Panc1 (cell line): ENCODE measurements at regions not wholly inside any gene's neighbourhood (a gene's known extent, or its start where the extent isn't known, plus 50 kb on each side); places are given as distances from the start of the nearest gene placed in this dataset.

Source experiments
- ATAC-seq: fragments of 200-7000 bp; cut with Tn5 transposase; 2 replicates; pipeline ENCODE4 v1.9.1; 2020; ENCODE audit warnings: mild to moderate bottlenecking, moderate library complexity
- BruUV-seq: library from RNA; stranded (reverse); fragments of 400-500 nt; replicated peaks from 2 replicates; lab custom pipeline; 2021; lab: Mats Ljungman, UMichigan
- CTCF ChIA-PET: fragments of 300-600 bp; sonication (Branson Sonifier 250); formaldehyde crosslinking; loops from one replicate; lab custom pipeline; 2022; ENCODE audit warnings: antibody characterized with exemption; lab: Charles Lee
- POLR2A ChIA-PET: fragments of 300-600 bp; sonication (Branson Sonifier 250); formaldehyde crosslinking; loops from one replicate; lab custom pipeline; 2022; ENCODE audit warnings: antibody characterized with exemption; lab: Charles Lee
- DNase-seq: peaks from one replicate; pipeline ENCODE4 v3.0.0-alpha.2; 2010; ENCODE audit warnings: low read depth, low spot score
- H3K27ac ChIP-seq: 2 replicates; pipeline ENCODE4 v1.5.1; 2011; ENCODE audit warnings: mild to moderate bottlenecking, low read length, inconsistent platforms
- H3K27me3 ChIP-seq: fragments of 200-500 bp; sonication (Bioruptor generic); 2 replicates; pipeline ENCODE4 v1.6.0; 2014; ENCODE audit warnings: low read length, inconsistent platforms; ENCODE audit not compliant: control insufficient read depth, insufficient read depth
- H3K36me3 ChIP-seq: fragments of 200-500 bp; sonication (Bioruptor generic); 2 replicates; pipeline ENCODE4 v1.5.1; 2014; ENCODE audit warnings: inconsistent platforms, mild to moderate bottlenecking, low read length, moderate library complexity; ENCODE audit not compliant: control insufficient read depth, insufficient read depth
- H3K4me1 ChIP-seq: 2 replicates; pipeline ENCODE4 v1.5.1; 2011; ENCODE audit warnings: inconsistent platforms, mild to moderate bottlenecking, low read length, moderate library complexity; ENCODE audit not compliant: control insufficient read depth, insufficient read depth
- H3K4me3 ChIP-seq, 2 experiments: 2 replicates each; pipeline ENCODE4 v1.5.1; 2011 to 2012; ENCODE audit warnings: low read depth in 2 of 2, low read length in 2 of 2, mild to moderate bottlenecking in 2 of 2, inconsistent platforms in 1 of 2, moderate library complexity in 1 of 2
- H3K9me3 ChIP-seq: fragments of 200-500 bp; sonication (Bioruptor generic); 2 replicates; pipeline ENCODE4 v1.5.1; 2014; ENCODE audit warnings: low read depth, mild to moderate bottlenecking, inconsistent platforms, low read length, moderate library complexity; ENCODE audit not compliant: control insufficient read depth, insufficient read depth
- POLR2AphosphoS5 ChIP-seq: IDR thresholded peaks from 2 replicates; pipeline ENCODE4 v1.6.1; 2012; ENCODE audit warnings: mild to moderate bottlenecking, low read depth, low read length, moderate library complexity
- SIN3A ChIP-seq: IDR thresholded peaks from 2 replicates; pipeline ENCODE4 v1.6.1; 2012; ENCODE audit warnings: low read depth, mild to moderate bottlenecking, low read length, moderate library complexity, borderline replicate concordance; ENCODE audit not compliant: insufficient read depth
- TCF7L2 ChIP-seq: IDR thresholded peaks from 2 replicates; pipeline ENCODE4 v1.6.1; 2011; ENCODE audit warnings: mild to moderate bottlenecking, low read depth, low read length, inconsistent platforms
- in situ Hi-C: cut with HindIII; loops from 2 replicates; pipeline ENCODE4 v1.10.0; 2016; ENCODE audit warnings: low sequenced_read_pairs, low pct_unique_long_range_greater_than_20kb
- intact Hi-C: fragments of 100-400 bp; cut with micrococcal nuclease; formaldehyde crosslinking; loops from one replicate; pipeline ENCODE4 v1.10.0; 2022; ENCODE audit not compliant: unreplicated experiment
- TF ChIP-seq, protein P1 (sequence below): fragments of 450-650 bp; IDR thresholded peaks from 2 replicates; pipeline ENCODE4 v1.5.1; 2017; ENCODE audit warnings: mild to moderate bottlenecking
- TF ChIP-seq, protein P2 (sequence below), 2 experiments: IDR thresholded peaks; 2 replicates each; pipeline ENCODE4 v1.6.1; 2011 to 2012; ENCODE audit warnings: low read depth in 2 of 2, control low read depth in 1 of 2, low read length in 1 of 2, mild to moderate bottlenecking in 1 of 2, moderate library complexity in 1 of 2; ENCODE audit not compliant: insufficient read depth in 1 of 2

DNA sequence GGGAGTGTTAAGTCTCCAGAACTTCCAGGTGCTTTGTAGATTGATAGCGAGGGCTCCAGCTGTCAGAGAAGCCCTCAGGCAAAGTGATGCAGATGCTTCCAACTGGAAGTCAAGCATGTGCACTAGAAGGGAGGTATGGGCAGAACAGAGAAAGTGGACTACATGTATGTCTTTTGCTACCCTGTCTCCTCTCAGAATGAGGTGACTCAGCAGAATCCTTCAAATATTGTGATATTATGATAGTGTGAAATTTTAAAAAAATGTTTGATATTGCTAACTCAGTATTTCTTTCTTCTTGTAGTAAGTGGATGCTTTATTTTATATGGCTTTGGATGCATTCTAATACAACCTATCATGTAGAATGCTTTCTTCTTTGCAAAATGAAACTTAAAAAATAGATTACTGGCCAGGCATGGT, 138.9 kb upstream of the SVIL start:
- Histone ChIP-seq H3K36me3 (no peaks in the 10 kb centered on the region), H3K4me3 (no peak overlapping the region), H3K27ac (no peak overlapping the region), H3K4me1 (no peaks in the 10 kb centered on the region), H3K27me3 (no peaks in the 10 kb centered on the region), H3K9me3 (no peaks in the 10 kb centered on the region)
- ATAC-seq (no peak), DNase-seq (no peak)
- no TSS peak for BruUV-seq
- TF ChIP-seq POLR2AphosphoS5 (no peak), TCF7L2 (no peak), SIN3A (no peak)
- TF ChIP-seq, protein P1, sequence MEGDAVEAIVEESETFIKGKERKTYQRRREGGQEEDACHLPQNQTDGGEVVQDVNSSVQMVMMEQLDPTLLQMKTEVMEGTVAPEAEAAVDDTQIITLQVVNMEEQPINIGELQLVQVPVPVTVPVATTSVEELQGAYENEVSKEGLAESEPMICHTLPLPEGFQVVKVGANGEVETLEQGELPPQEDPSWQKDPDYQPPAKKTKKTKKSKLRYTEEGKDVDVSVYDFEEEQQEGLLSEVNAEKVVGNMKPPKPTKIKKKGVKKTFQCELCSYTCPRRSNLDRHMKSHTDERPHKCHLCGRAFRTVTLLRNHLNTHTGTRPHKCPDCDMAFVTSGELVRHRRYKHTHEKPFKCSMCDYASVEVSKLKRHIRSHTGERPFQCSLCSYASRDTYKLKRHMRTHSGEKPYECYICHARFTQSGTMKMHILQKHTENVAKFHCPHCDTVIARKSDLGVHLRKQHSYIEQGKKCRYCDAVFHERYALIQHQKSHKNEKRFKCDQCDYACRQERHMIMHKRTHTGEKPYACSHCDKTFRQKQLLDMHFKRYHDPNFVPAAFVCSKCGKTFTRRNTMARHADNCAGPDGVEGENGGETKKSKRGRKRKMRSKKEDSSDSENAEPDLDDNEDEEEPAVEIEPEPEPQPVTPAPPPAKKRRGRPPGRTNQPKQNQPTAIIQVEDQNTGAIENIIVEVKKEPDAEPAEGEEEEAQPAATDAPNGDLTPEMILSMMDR: no peak
- TF ChIP-seq, protein P2, sequence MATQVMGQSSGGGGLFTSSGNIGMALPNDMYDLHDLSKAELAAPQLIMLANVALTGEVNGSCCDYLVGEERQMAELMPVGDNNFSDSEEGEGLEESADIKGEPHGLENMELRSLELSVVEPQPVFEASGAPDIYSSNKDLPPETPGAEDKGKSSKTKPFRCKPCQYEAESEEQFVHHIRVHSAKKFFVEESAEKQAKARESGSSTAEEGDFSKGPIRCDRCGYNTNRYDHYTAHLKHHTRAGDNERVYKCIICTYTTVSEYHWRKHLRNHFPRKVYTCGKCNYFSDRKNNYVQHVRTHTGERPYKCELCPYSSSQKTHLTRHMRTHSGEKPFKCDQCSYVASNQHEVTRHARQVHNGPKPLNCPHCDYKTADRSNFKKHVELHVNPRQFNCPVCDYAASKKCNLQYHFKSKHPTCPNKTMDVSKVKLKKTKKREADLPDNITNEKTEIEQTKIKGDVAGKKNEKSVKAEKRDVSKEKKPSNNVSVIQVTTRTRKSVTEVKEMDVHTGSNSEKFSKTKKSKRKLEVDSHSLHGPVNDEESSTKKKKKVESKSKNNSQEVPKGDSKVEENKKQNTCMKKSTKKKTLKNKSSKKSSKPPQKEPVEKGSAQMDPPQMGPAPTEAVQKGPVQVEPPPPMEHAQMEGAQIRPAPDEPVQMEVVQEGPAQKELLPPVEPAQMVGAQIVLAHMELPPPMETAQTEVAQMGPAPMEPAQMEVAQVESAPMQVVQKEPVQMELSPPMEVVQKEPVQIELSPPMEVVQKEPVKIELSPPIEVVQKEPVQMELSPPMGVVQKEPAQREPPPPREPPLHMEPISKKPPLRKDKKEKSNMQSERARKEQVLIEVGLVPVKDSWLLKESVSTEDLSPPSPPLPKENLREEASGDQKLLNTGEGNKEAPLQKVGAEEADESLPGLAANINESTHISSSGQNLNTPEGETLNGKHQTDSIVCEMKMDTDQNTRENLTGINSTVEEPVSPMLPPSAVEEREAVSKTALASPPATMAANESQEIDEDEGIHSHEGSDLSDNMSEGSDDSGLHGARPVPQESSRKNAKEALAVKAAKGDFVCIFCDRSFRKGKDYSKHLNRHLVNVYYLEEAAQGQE (IDR thresholded peaks at IDR 0.05; ENCODE audit: insufficient read depth in 1 of 2, low read depth in 2 of 2, low read length in 1 of 2): no peak
- in situ Hi-C loops (no loop called here), intact Hi-C loops (no loop called here)
- ChIA-PET CTCF (interaction anchor here (0.7 kb wide), 1 partner anchor 59 kb away, joined by 8 read pairs; no protein-coding TSS in a partner anchor), POLR2A (no interaction called here)

- Histone ChIP-seq H3K4me1 (no peaks in the 10 kb centered on the region), H3K36me3 (no peaks in the 10 kb centered on the region), H3K9me3 (no peaks in the 10 kb centered on the region), H3K4me3 (no peak overlapping the region), H3K27me3 (no peaks in the 10 kb centered on the region), H3K27ac (no peak overlapping the region)
- ChIA-PET POLR2A (no interaction called here), CTCF (no interaction called here)
- no peak for ATAC-seq
- in situ Hi-C loops: no loop called here
- intact Hi-C loops: no loop called here
- DNase-seq: no peak
- TF ChIP-seq POLR2AphosphoS5 (no peak), SIN3A (no peak), TCF7L2 (no peak)
- TF ChIP-seq, protein P1: no peak
- TF ChIP-seq, protein P2 (IDR thresholded peaks at IDR 0.05; ENCODE audit: insufficient read depth in 1 of 2, low read depth in 2 of 2, low read length in 1 of 2): no peak
- BruUV-seq: no TSS peak
Measured at GRCh38 chr10:29772403-29772802, 137.6 kb upstream of the SVIL start.
